B cell (primary cell): ENCODE measurements at regions not wholly inside any gene's neighbourhood (a gene's known extent, or its start where the extent isn't known, plus 50 kb on each side); places are given as distances from the start of the nearest gene placed in this dataset.

ENCODE experiments used
- EZH2 ChIP-seq: IDR thresholded peaks from 2 replicates; pipeline ENCODE4 v1.6.1; 2012; ENCODE audit warnings: borderline replicate concordance, low read depth, mild to moderate bottlenecking, moderate library complexity, low read length; ENCODE audit not compliant: insufficient read depth, poor library complexity, severe bottlenecking
- TF ChIP-seq, protein P1 (sequence below): fragments of 200-600 bp; IDR thresholded peaks from one replicate; pipeline ENCODE4 v1.8.0; 2022; ENCODE audit warnings: antibody characterized with exemption, mild to moderate bottlenecking

DNA sequence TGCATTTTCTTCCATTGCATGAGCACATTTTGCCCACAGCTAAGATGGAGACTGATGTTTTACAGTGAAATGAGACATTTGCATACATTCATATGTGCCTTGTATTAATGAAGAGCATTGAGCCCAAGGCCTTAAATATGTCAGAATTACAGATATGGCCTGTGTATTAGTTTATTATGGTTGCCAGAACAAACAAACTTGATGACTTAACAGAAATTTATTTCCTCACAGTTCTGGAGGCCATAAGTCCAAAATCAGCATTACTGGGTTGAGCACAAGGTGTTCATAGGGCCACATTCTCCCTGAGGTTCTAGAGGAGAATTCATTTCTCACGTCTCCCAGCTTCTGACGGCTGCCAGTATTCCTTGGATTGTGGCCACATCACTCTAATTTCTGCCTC, 302.6 kb upstream of the TGFBR2 start:
- TF ChIP-seq, protein P1, sequence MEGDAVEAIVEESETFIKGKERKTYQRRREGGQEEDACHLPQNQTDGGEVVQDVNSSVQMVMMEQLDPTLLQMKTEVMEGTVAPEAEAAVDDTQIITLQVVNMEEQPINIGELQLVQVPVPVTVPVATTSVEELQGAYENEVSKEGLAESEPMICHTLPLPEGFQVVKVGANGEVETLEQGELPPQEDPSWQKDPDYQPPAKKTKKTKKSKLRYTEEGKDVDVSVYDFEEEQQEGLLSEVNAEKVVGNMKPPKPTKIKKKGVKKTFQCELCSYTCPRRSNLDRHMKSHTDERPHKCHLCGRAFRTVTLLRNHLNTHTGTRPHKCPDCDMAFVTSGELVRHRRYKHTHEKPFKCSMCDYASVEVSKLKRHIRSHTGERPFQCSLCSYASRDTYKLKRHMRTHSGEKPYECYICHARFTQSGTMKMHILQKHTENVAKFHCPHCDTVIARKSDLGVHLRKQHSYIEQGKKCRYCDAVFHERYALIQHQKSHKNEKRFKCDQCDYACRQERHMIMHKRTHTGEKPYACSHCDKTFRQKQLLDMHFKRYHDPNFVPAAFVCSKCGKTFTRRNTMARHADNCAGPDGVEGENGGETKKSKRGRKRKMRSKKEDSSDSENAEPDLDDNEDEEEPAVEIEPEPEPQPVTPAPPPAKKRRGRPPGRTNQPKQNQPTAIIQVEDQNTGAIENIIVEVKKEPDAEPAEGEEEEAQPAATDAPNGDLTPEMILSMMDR, result no peak
- TF ChIP-seq EZH2, result no peak
